Skeletal muscle satellite cell (primary cell): ENCODE measurements at regions not wholly inside any gene's neighbourhood (a gene's known extent, or its start where the extent isn't known, plus 50 kb on each side); places are given as distances from the start of the nearest gene placed in this dataset.
A peak's percentile ranks its signal among the peaks of the same experiment; 100 is the strongest.

ENCODE experiments used
- H3K27me3 ChIP-seq: 2 replicates; pipeline ENCODE4 v1.7.0; 2013; ENCODE audit warnings: low read length; ENCODE audit not compliant: control insufficient read depth, insufficient read depth
- H3K36me3 ChIP-seq: 2 replicates; pipeline ENCODE4 v1.7.0; 2013; ENCODE audit warnings: mild to moderate bottlenecking, control low read depth, low read length; ENCODE audit not compliant: insufficient read depth
- H3K4me1 ChIP-seq: 2 replicates; pipeline ENCODE4 v1.7.0; 2013; ENCODE audit warnings: low read length; ENCODE audit not compliant: control insufficient read depth, insufficient read depth
- H3K4me2 ChIP-seq: 2 replicates; pipeline ENCODE4 v1.7.0; 2013; ENCODE audit warnings: mild to moderate bottlenecking, low read length
- H3K4me3 ChIP-seq: 2 replicates; pipeline ENCODE4 v1.7.0; 2013; ENCODE audit warnings: low read length
- H3K9ac ChIP-seq: 2 replicates; pipeline ENCODE4 v1.7.0; 2013; ENCODE audit warnings: mild to moderate bottlenecking, low read depth, low read length, moderate library complexity
- H3K9me3 ChIP-seq: replicated peaks from 2 replicates; pipeline ENCODE4 v1.7.0; 2013; ENCODE audit warnings: mild to moderate bottlenecking, control low read depth, low read length

DNA sequence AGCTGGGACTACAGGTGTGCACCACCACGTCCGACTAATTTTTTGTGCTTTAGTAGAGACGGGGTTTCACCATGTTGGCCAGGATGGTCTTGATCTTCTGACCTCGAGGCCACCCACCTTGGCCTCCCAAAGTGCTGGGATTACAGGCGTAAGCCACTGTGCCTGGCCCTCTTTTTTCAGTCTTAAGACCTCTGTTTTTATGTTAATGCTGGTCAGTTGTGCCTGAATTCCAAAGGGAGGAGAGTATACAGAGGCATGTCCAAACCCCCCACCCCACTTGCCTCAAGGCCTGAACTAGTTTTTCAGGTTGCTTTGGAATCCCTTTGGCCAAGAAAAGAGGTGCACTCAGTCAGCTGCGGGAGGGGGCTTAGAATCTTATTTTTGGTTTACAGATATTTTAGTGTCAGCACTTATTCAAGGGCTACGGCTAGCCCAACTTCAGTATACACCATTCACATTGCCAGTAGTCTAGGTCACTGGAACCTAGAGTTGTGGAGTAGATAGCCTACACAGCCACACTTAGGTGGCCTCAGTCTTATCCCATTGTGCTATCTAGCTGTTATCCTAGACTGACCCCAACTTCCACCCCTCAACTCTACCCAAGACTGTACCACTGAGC lies 128.0 kb upstream of the TPM1 start:
- Histone ChIP-seq H3K27me3 (no peaks in the 10 kb centered on the region), H3K4me3 (no peak overlapping the region), H3K36me3 (no peaks in the 10 kb centered on the region)

DNA sequence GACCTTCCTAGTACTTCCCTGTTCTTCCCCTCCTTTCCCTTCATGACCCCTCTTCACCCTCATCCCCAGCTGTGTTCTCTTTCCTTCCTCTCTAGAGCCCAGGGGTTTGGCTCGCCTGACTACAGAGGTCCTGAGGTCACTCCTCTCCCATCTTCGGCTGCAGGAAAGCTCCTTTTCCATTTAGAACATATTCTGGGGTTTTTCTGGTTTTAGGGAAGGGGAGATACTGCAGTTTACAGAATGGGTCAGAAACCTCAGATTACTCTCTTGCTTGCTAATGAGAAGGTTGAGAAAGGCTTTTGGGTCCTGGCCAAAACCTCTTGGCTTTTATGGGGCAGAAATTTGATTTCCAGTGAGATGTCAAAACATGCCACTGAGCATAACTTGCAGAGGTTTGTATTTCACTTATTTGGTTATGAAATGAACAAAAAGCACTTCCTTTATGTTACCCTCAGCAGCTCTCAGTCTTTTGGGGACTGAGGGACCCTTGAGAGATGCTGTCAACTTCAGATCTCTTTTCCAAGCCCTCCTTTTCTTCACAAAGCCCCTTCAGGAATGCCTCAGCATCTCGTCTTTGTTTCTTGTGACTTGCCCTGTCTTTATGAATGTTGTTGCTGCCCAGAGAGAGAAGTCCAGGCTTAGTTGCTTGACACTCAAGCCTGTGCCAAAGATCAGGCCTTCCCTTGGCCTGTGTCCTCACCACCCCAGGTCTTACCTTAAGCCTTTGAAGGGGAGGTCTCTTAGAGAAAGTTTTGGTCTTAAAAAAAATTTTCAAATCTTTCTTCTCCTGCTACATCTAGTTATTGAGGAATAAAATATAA lies 121.7 kb upstream of the TPM1 start:
- peak overlapping the region; percentile 63 for H3K4me2 ChIP-seq
- no peaks in the 10 kb centered on the region for H3K27me3 ChIP-seq
- no peaks in the 10 kb centered on the region for H3K36me3 ChIP-seq
- H3K9me3 ChIP-seq: no peaks in the 10 kb centered on the region
- peaks cover 32% of the 10 kb centered on the region for H3K4me1 ChIP-seq
- no peak overlapping the region for H3K4me3 ChIP-seq
- peak overlapping the region; percentile 58 for H3K9ac ChIP-seq

More for the DNA sequence above, 128.0 kb upstream of the TPM1 start:
- H3K4me1 ChIP-seq: peaks cover 3% of the 10 kb centered on the region
- H3K9me3 ChIP-seq: no peaks in the 10 kb centered on the region
- no peak overlapping the region for H3K9ac ChIP-seq
- no peak overlapping the region for H3K4me2 ChIP-seq

DNA sequence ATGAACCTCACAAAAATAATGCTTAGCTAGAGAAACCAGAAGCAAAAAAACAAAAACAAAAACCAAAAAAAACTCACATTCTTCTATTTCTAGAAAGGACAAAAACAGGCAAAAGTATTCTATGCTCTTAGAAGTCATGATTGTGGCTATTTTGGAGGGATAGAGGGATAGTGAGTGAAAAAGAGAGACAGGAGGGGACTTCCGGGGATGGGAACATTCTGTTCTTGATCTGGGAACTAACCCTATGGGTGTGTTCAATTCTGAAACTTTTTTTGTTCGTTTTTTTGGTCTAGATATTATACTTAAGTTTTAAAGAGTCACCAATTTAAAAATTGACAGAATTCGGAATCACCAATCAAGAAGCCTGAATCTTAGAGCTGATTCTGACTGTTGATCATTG lies 120.0 kb upstream of the TPM1 start:
- no peaks in the 10 kb centered on the region for H3K9me3 ChIP-seq
- no peak overlapping the region for H3K4me2 ChIP-seq
- no peaks in the 10 kb centered on the region for H3K36me3 ChIP-seq
- H3K27me3 ChIP-seq: no peaks in the 10 kb centered on the region
- no peak overlapping the region for H3K4me3 ChIP-seq
- peaks cover 35% of the 10 kb centered on the region for H3K4me1 ChIP-seq
- H3K9ac ChIP-seq: peak overlapping the region; percentile 9

- Histone ChIP-seq H3K36me3 (no peaks in the 10 kb centered on the region), H3K9ac (no peak overlapping the region), H3K9me3 (no peaks in the 10 kb centered on the region)
These were observed 116.7 kb upstream of the TPM1 start for GRCh38 chr15:62925875-62926274.

DNA sequence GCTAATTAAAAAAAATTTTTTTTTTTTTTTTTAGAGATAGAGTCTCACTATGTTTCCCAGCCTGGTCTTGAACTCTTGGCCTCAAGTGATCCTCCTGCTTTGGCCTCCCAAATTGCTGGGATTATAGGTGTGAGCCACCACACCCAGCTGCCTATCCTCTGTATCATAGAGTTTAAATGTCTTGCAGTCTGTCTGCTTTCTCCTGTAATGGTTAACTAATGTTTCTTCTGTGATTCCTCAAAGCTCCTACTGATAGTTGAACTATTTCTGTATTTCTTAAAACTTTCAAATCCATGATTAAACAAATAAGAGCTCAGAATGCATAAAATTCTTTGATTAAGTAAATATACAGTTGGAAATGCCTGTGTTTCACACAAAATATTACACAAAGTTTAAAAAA lies 115.4 kb upstream of the TPM1 start:
- H3K36me3 ChIP-seq: no peaks in the 10 kb centered on the region
- H3K4me3 ChIP-seq: no peak overlapping the region
- no peaks in the 10 kb centered on the region for H3K9me3 ChIP-seq
- peak overlapping the region; percentile 46 for H3K9ac ChIP-seq
- H3K4me2 ChIP-seq: no peak overlapping the region
- H3K27me3 ChIP-seq: no peaks in the 10 kb centered on the region
- H3K4me1 ChIP-seq: peaks cover 45% of the 10 kb centered on the region

More at GRCh38 chr15:62925875-62926274, 116.7 kb upstream of the TPM1 start:
- H3K4me2 ChIP-seq: no peak overlapping the region
- no peak overlapping the region for H3K4me3 ChIP-seq
- H3K27me3 ChIP-seq: no peaks in the 10 kb centered on the region
- peaks cover 52% of the 10 kb centered on the region for H3K4me1 ChIP-seq

DNA sequence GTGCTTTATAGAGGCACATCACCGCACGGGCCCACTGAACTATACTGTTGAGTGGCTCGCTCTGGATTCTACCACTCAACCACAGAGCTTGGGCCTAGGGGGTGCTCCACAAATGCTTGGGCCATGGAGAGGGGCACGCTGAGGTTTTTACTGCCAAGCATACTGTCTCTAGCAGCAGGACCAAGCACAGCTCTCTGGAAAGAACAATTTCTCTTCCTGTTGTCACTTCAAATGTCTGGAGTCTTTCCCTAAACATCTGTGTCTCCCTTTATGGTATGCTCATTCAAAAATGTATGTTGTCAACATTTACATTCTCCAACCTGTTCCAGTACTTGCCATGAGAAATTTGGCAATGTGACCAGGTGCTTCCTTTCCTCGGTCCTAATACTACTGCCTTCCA lies 114.7 kb upstream of the TPM1 start:
- Histone ChIP-seq H3K9me3 (no peaks in the 10 kb centered on the region), H3K36me3 (no peaks in the 10 kb centered on the region), H3K4me1 (peaks cover 44% of the 10 kb centered on the region), H3K9ac (peak overlapping the region; percentile 46), H3K4me2 (peak overlapping the region; percentile 66), H3K27me3 (no peaks in the 10 kb centered on the region), H3K4me3 (peak overlapping the region; percentile 4)

DNA sequence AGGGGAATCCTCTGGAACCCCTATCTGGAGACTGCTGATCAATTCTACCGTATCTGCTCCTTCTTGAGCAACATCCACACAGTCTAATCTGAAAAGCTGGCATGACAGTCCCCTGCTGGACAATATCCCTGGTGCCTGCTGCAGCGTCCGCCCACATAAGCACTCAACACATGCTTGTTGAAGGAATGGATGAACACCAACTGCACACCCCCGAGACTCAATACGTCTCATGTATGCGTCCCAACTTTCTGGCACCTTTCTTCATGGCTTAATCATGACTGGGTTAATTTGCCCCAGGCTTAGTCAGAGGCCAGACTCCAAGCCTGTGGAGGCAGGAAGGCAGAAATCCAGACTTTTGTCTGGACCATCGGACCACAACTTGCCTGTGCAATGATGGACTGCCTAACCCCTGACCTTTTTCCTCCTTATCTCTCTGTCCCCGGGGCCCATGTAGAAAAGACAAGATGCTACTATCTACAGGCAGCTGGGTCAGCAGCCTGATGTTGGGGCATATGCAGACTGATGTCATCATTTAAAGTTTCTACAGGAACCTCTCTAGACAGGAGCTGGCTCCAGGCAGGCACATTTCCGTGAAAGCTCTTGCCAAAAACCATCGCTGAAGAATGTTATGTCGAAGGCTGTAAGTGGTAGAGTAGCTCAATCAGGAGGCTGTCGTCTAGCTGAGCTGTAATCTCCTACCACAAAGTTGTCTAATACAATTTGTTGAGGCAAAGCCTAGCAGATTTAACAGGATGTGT lies 114.1 kb upstream of the TPM1 start:
- Histone ChIP-seq H3K4me1 (peaks cover 45% of the 10 kb centered on the region), H3K9ac (peak overlapping the region; percentile 65)

DNA sequence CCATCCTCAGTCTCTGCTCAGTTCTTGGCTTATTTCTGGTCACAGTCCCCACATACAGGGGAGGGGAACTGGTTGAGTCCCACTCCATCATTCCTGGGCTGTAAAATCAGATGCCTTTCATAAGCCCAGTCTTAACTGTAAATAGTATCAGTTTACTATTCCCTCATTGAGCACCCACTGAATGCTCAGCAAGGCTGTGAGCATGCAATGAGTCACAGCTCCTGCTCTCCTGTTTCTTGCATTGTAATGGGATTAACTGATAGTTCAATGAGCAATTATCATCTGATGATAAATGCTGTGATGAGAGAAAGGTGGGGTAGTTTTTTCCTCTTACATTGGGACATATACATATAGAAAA lies 113.6 kb upstream of the TPM1 start:
- H3K4me3 ChIP-seq: peak overlapping the region; percentile 29

More for the DNA sequence above, 114.1 kb upstream of the TPM1 start:
- Histone ChIP-seq H3K4me2 (peak overlapping the region; percentile 66), H3K27me3 (no peaks in the 10 kb centered on the region), H3K36me3 (no peaks in the 10 kb centered on the region), H3K4me3 (peak overlapping the region; percentile 29), H3K9me3 (no peaks in the 10 kb centered on the region)

GRCh38 chr15:62931650-62932049 lies 110.9 kb upstream of the TPM1 start:
- Histone ChIP-seq H3K4me1 (peaks cover 70% of the 10 kb centered on the region), H3K9me3 (no peaks in the 10 kb centered on the region), H3K36me3 (no peaks in the 10 kb centered on the region), H3K27me3 (no peaks in the 10 kb centered on the region), H3K4me2 (no peak overlapping the region), H3K4me3 (no peak overlapping the region), H3K9ac (peak overlapping the region; percentile 42)

More for the DNA sequence above, 113.6 kb upstream of the TPM1 start:
- Histone ChIP-seq H3K27me3 (no peaks in the 10 kb centered on the region), H3K36me3 (no peaks in the 10 kb centered on the region), H3K4me2 (peak overlapping the region; percentile 66), H3K9me3 (no peaks in the 10 kb centered on the region), H3K4me1 (peaks cover 49% of the 10 kb centered on the region), H3K9ac (peak overlapping the region; percentile 65)

DNA sequence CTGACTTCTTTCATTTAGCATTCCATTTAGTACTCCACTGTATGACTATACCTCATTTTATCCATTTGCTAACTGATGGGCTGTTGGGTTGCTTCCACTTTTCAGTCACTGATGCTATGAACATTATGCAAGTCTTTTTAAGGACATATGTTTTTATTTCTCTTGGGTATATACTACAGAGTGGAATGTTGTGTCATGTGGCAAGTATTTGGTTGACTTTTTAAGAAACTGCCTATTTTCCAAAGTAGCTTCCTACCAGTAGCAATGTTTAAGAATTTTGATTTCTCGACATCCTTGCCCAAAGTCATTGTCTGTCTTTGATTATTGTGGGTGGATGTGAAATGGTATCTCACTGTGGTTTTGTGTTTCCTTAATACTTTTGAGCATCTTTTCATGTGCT lies 110.1 kb upstream of the TPM1 start:
- H3K9ac ChIP-seq: peak overlapping the region; percentile 42
- no peak overlapping the region for H3K4me3 ChIP-seq
- no peaks in the 10 kb centered on the region for H3K36me3 ChIP-seq
- no peak overlapping the region for H3K4me2 ChIP-seq
- no peaks in the 10 kb centered on the region for H3K27me3 ChIP-seq
- H3K4me1 ChIP-seq: peaks cover 69% of the 10 kb centered on the region
- no peaks in the 10 kb centered on the region for H3K9me3 ChIP-seq

DNA sequence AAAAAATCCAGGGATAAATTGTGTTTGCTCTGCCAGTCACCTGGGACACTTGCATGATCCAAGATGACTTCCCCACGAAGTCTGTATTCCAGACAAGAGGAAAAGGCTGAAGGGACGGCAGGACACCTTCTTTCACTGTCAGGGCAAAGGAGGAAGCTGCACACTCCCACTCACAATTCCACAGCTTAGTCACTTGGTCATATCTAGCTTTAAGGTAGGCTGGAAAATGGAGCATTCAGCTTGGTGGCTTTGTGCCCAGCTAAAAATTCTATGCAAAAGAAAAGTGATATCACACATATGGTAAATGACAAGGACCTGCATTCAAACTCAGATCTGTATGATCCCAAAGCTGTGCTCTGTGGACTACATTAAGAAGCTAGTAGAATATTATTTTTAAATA lies 109.2 kb upstream of the TPM1 start:
- Histone ChIP-seq H3K4me1 (peaks cover 59% of the 10 kb centered on the region), H3K36me3 (no peaks in the 10 kb centered on the region), H3K4me3 (no peak overlapping the region), H3K9me3 (no peaks in the 10 kb centered on the region), H3K9ac (peak overlapping the region; percentile 15), H3K27me3 (no peaks in the 10 kb centered on the region), H3K4me2 (peak overlapping the region; percentile 47)
